WTC11 (cell line): ENCODE measurements at regions not wholly inside any gene's neighbourhood (a gene's known extent, or its start where the extent isn't known, plus 50 kb on each side); places are given as distances from the start of the nearest gene placed in this dataset.

Experiments used
- ATAC-seq: fragments of 200-7000 bp; cut with Tn5 transposase; 2 replicates; pipeline ENCODE4 v1.10.0; 2021; ENCODE audit warnings: mild to moderate bottlenecking, moderate library complexity
- CTCF ChIA-PET: fragments of 300-600 bp; sonication (Branson Sonifier 250); formaldehyde crosslinking; loops from one replicate; lab custom pipeline; 2021; ENCODE audit warnings: antibody characterized with exemption; lab: Charles Lee
- POLR2A ChIA-PET: fragments of 350-600 bp; sonication (Branson Sonifier 250); formaldehyde crosslinking; loops from one replicate; lab custom pipeline; 2021; ENCODE audit warnings: antibody characterized with exemption; lab: Charles Lee
- DNase-seq: peaks from one replicate; pipeline ENCODE4 v3.0.0; 2021; ENCODE audit warnings: low spot score
- H3K27ac Mint-ChIP-seq: 2 replicates; pipeline ENCODE4 v1.8.0; 2021; ENCODE audit warnings: mixed read lengths
- H3K27me3 Mint-ChIP-seq: 2 replicates; pipeline ENCODE4 v1.8.0; 2021; ENCODE audit warnings: low read depth, mild to moderate bottlenecking, moderate library complexity, mixed read lengths
- H3K36me3 Mint-ChIP-seq: 2 replicates; pipeline ENCODE4 v1.8.0; 2021; ENCODE audit warnings: mixed read lengths
- H3K4me1 Mint-ChIP-seq: 2 replicates; pipeline ENCODE4 v1.8.0; 2022; ENCODE audit warnings: mixed read lengths
- H3K4me3 Mint-ChIP-seq: 2 replicates; pipeline ENCODE4 v1.8.0; 2021; ENCODE audit warnings: mild to moderate bottlenecking, moderate library complexity, mixed read lengths
- H3K9me3 Mint-ChIP-seq: 2 replicates; pipeline ENCODE4 v1.8.0; 2021; ENCODE audit warnings: mixed read lengths
- ARID4B ChIP-seq: sonication (generic); formaldehyde crosslinking; IDR thresholded peaks from 2 replicates; pipeline ENCODE4 v1.8.0; 2023; ENCODE audit warnings: missing genetic modification reagents, mild to moderate bottlenecking, borderline replicate concordance
- ATF1 ChIP-seq: sonication (generic); formaldehyde crosslinking; IDR thresholded peaks from 2 replicates; pipeline ENCODE4 v1.8.1; 2023; ENCODE audit warnings: mild to moderate bottlenecking, moderate library complexity, missing genetic modification reagents
- E2F1 ChIP-seq: sonication (generic); formaldehyde crosslinking; IDR thresholded peaks from 2 replicates; pipeline ENCODE4 v1.8.0; 2022; ENCODE audit warnings: mild to moderate bottlenecking, missing genetic modification reagents
- EMX1 ChIP-seq: fragments of 250-450 bp; sonication (Bioruptor Pico); IDR thresholded peaks from 2 replicates; pipeline ENCODE4 v1.8.0; 2021; ENCODE audit warnings: mild to moderate bottlenecking
- ESRRA ChIP-seq: sonication (generic); formaldehyde crosslinking; IDR thresholded peaks from 2 replicates; pipeline ENCODE4 v1.8.1; 2022; ENCODE audit warnings: mild to moderate bottlenecking, missing genetic modification reagents, borderline replicate concordance
- GABPB1 ChIP-seq: sonication (generic); formaldehyde crosslinking; IDR thresholded peaks from 2 replicates; pipeline ENCODE4 v1.8.1; 2023; ENCODE audit warnings: mild to moderate bottlenecking, missing genetic modification reagents
- JUN ChIP-seq: sonication (generic); formaldehyde crosslinking; IDR thresholded peaks from 2 replicates; pipeline ENCODE4 v1.8.0; 2023; ENCODE audit warnings: mild to moderate bottlenecking, missing genetic modification reagents
- KAT7 ChIP-seq: sonication (generic); formaldehyde crosslinking; IDR thresholded peaks from 2 replicates; pipeline ENCODE4 v1.8.1; 2023; ENCODE audit warnings: missing genetic modification reagents, mild to moderate bottlenecking, borderline replicate concordance
- OVOL2 ChIP-seq: fragments of 250-450 bp; sonication (Bioruptor Pico); IDR thresholded peaks from 2 replicates; pipeline ENCODE4 v1.9.0; 2021; ENCODE audit warnings: mild to moderate bottlenecking, borderline replicate concordance
- PRRX2 ChIP-seq: fragments of 250-450 bp; sonication (Bioruptor Pico); IDR thresholded peaks from 2 replicates; pipeline ENCODE4 v1.8.0; 2021; ENCODE audit warnings: mild to moderate bottlenecking
- RORB ChIP-seq: fragments of 250-450 bp; sonication (Bioruptor Pico); IDR thresholded peaks from 2 replicates; pipeline ENCODE4 v1.9.0; 2021; ENCODE audit warnings: mild to moderate bottlenecking
- SMAD3 ChIP-seq: sonication (generic); formaldehyde crosslinking; IDR thresholded peaks from 2 replicates; pipeline ENCODE4 v1.8.0; 2022; ENCODE audit warnings: missing genetic modification reagents, mild to moderate bottlenecking, borderline replicate concordance
- SP1 ChIP-seq: sonication (generic); formaldehyde crosslinking; conservative IDR thresholded peaks from 2 replicates; pipeline ENCODE4 v1.8.1; 2022; ENCODE audit warnings: missing genetic modification reagents
- TP53 ChIP-seq: sonication (generic); formaldehyde crosslinking; IDR thresholded peaks from 2 replicates; pipeline ENCODE4 v1.8.1; 2023; ENCODE audit warnings: mild to moderate bottlenecking, missing genetic modification reagents
- ZBTB43 ChIP-seq: sonication (generic); formaldehyde crosslinking; IDR thresholded peaks from 2 replicates; pipeline ENCODE4 v1.8.1; 2023; ENCODE audit warnings: mild to moderate bottlenecking, missing genetic modification reagents
- ZNF121 ChIP-seq: sonication (generic); formaldehyde crosslinking; IDR thresholded peaks from 2 replicates; pipeline ENCODE4 v1.8.0; 2023; ENCODE audit warnings: missing genetic modification reagents
- ZNF138 ChIP-seq: sonication (generic); formaldehyde crosslinking; conservative IDR thresholded peaks from 2 replicates; pipeline ENCODE4 v1.8.1; 2022; ENCODE audit warnings: mild to moderate bottlenecking, moderate library complexity, missing genetic modification reagents
- ZNF423 ChIP-seq: fragments of 250-450 bp; sonication (Bioruptor Pico); IDR thresholded peaks from 2 replicates; pipeline ENCODE4 v2.1.2; 2022; ENCODE audit warnings: mild to moderate bottlenecking, moderate library complexity
- ZNF425 ChIP-seq: fragments of 250-450 bp; sonication (Bioruptor Pico); conservative IDR thresholded peaks from 2 replicates; pipeline ENCODE4 v1.9.0; 2021; ENCODE audit warnings: mild to moderate bottlenecking

- H3K9me3 Mint-ChIP-seq, result peaks cover under 1% of the 10 kb centered on the region; the same call in 1 of the 2 replicates
- no peak for TF ChIP-seq ARID4B (CRISPR knock-in tag)
- H3K4me3 Mint-ChIP-seq, result no peak overlapping the region
- no peaks in the 10 kb centered on the region for H3K36me3 Mint-ChIP-seq
- ChIA-PET POLR2A (no interaction called here), CTCF (no interaction called here)
- no peaks in the 10 kb centered on the region for H3K27me3 Mint-ChIP-seq
- peaks cover 16% of the 10 kb centered on the region for H3K4me1 Mint-ChIP-seq
- DNase-seq, result no peak
- no peak overlapping the region for H3K27ac Mint-ChIP-seq
- ATAC-seq, result no peak
Measured at GRCh38 chr10:3689871-3690510, 95.0 kb downstream of the KLF6 start.

- DNase-seq (no peak), ATAC-seq (no peak)
- Mint-ChIP-seq H3K4me3 (no peak overlapping the region), H3K4me1 (peaks cover 5% of the 10 kb centered on the region; the same call in 1 of the 2 replicates), H3K36me3 (no peaks in the 10 kb centered on the region), H3K27me3 (no peaks in the 10 kb centered on the region), H3K27ac (no peak overlapping the region), H3K9me3 (no peaks in the 10 kb centered on the region)
- TF ChIP-seq ZNF121 (CRISPR knock-in tag) (no peak), ZNF138 (CRISPR knock-in tag) (no peak), E2F1 (CRISPR knock-in tag) (no peak), ZBTB43 (CRISPR knock-in tag) (no peak), ATF1 (CRISPR knock-in tag) (no peak), KAT7 (CRISPR knock-in tag) (no peak), OVOL2 (CRISPR knock-in tag) (no peak), ZNF423 (CRISPR knock-in tag) (no peak), ZNF425 (CRISPR knock-in tag) (no peak), SMAD3 (CRISPR knock-in tag) (no peak), PRRX2 (CRISPR knock-in tag) (no peak), GABPB1 (no peak), TP53 (no peak), ESRRA (CRISPR knock-in tag) (no peak), JUN (CRISPR knock-in tag) (no peak), EMX1 (CRISPR knock-in tag) (no peak), SP1 (CRISPR knock-in tag) (no peak), RORB (CRISPR knock-in tag) (no peak)
- CTCF ChIA-PET, result no interaction called here
- POLR2A ChIA-PET, result no interaction called here
Measured at GRCh38 chr10:3687510-3688081, 97.4 kb downstream of the KLF6 start.
